ENCODE measurements at regions not wholly inside any gene's neighbourhood (a gene's known extent, or its start where the extent isn't known, plus 50 kb on each side); places are given as distances from the start of the nearest gene placed in this dataset.

DNA sequence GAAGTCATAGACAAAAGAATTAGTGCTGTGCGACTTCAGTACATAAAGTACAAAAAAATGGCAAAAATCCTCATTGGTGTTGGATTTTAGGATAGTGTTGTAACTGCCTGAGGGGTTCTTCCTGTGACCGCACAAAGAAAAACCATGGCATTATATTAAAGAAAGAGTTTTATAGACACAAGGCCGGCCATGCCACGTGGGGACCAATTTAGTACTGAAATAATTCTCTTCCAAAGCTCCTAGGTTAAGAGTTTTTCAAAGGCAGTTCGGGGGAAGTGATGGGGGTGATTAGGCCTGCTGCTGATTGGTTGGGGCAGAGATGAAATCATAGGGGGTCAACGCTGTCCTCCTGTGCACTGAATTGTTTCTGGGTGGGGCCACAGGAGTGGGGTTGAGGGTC, 150.9 kb upstream of the EEA1 start:
- Histone ChIP-seq H2AFZ (ENCODE audit: low read length) (no peak overlapping the region), H3K9me2 (replicated peaks; ENCODE audit: low read depth, low read length) (no peaks in the 10 kb centered on the region), H4K20me1 (ENCODE audit: insufficient read depth, low read length, poor library complexity, severe bottlenecking) (no peaks in the 10 kb centered on the region)

DNA sequence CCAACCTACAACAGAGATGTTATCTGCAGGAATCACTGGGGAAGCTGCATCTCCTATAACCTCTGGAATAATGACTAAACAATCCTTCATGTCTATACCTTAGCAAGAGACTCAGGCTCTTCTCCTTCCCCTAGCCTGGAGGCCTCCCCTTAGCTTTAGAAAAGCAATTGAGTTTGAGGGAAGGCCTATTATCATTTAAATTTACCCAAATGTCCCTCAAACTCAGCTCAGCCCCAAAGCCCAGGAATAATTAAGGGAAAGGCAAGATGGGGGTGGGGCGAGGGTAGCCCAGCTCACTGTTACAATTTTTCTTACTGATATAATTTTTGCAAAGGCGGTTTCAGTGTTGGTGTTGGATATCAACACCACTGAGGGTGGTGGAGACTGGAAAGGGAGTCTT, 151.4 kb upstream of the EEA1 start:
- Histone ChIP-seq H3K27me3 (ENCODE audit: insufficient read depth, low read length, poor library complexity, severe bottlenecking) (no peaks in the 10 kb centered on the region), H3K79me2 (ENCODE audit: insufficient read depth, low read length) (no peaks in the 10 kb centered on the region), H3K9ac (ENCODE audit: low read depth, low read length, poor library complexity, severe bottlenecking) (no peak overlapping the region), H3K9me3 (ENCODE audit: insufficient read depth, low read depth, low read length) (no peaks in the 10 kb centered on the region), H3F3A (ENCODE audit: low read depth) (no peaks in the 10 kb centered on the region), H4K20me1 (ENCODE audit: insufficient read depth, low read length, poor library complexity, severe bottlenecking) (no peaks in the 10 kb centered on the region), H3K9me2 (replicated peaks; ENCODE audit: low read depth, low read length) (no peaks in the 10 kb centered on the region), H2AFZ (ENCODE audit: low read length) (no peak overlapping the region), H3K4me3 (ENCODE audit: low read length, poor library complexity, severe bottlenecking) (no peak overlapping the region), H3K4me2 (ENCODE audit: low read depth, low read length, poor library complexity, severe bottlenecking) (no peak overlapping the region), H3K36me3 (ENCODE audit: insufficient read depth, low read length) (no peaks in the 10 kb centered on the region), H3K4me1 (ENCODE audit: insufficient read depth, low read length, poor library complexity, severe bottlenecking) (no peaks in the 10 kb centered on the region)
- TF ChIP-seq, protein P1, sequence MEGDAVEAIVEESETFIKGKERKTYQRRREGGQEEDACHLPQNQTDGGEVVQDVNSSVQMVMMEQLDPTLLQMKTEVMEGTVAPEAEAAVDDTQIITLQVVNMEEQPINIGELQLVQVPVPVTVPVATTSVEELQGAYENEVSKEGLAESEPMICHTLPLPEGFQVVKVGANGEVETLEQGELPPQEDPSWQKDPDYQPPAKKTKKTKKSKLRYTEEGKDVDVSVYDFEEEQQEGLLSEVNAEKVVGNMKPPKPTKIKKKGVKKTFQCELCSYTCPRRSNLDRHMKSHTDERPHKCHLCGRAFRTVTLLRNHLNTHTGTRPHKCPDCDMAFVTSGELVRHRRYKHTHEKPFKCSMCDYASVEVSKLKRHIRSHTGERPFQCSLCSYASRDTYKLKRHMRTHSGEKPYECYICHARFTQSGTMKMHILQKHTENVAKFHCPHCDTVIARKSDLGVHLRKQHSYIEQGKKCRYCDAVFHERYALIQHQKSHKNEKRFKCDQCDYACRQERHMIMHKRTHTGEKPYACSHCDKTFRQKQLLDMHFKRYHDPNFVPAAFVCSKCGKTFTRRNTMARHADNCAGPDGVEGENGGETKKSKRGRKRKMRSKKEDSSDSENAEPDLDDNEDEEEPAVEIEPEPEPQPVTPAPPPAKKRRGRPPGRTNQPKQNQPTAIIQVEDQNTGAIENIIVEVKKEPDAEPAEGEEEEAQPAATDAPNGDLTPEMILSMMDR (conservative IDR thresholded peaks at IDR 0.05; ENCODE audit: low read length) = no peak
- no peak for TF ChIP-seq EZH2phosphoT487 (IDR thresholded peaks at IDR 0.05; ENCODE audit: borderline replicate concordance)

More for the DNA sequence above, 150.9 kb upstream of the EEA1 start:
- Histone ChIP-seq H3K9ac (ENCODE audit: low read depth, low read length, poor library complexity, severe bottlenecking) (no peak overlapping the region), H3K4me3 (ENCODE audit: low read length, poor library complexity, severe bottlenecking) (no peak overlapping the region), H3K27me3 (ENCODE audit: insufficient read depth, low read length, poor library complexity, severe bottlenecking) (no peaks in the 10 kb centered on the region), H3K9me3 (ENCODE audit: insufficient read depth, low read depth, low read length) (no peaks in the 10 kb centered on the region), H3F3A (ENCODE audit: low read depth) (no peaks in the 10 kb centered on the region), H3K36me3 (ENCODE audit: insufficient read depth, low read length) (no peaks in the 10 kb centered on the region), H3K79me2 (ENCODE audit: insufficient read depth, low read length) (no peaks in the 10 kb centered on the region), H3K4me2 (ENCODE audit: low read depth, low read length, poor library complexity, severe bottlenecking) (no peak overlapping the region), H3K4me1 (ENCODE audit: insufficient read depth, low read length, poor library complexity, severe bottlenecking) (no peaks in the 10 kb centered on the region)
- no peak for TF ChIP-seq EZH2phosphoT487 (IDR thresholded peaks at IDR 0.05; ENCODE audit: borderline replicate concordance)
- TF ChIP-seq, protein P1 (conservative IDR thresholded peaks at IDR 0.05; ENCODE audit: low read length) = no peak

DNA sequence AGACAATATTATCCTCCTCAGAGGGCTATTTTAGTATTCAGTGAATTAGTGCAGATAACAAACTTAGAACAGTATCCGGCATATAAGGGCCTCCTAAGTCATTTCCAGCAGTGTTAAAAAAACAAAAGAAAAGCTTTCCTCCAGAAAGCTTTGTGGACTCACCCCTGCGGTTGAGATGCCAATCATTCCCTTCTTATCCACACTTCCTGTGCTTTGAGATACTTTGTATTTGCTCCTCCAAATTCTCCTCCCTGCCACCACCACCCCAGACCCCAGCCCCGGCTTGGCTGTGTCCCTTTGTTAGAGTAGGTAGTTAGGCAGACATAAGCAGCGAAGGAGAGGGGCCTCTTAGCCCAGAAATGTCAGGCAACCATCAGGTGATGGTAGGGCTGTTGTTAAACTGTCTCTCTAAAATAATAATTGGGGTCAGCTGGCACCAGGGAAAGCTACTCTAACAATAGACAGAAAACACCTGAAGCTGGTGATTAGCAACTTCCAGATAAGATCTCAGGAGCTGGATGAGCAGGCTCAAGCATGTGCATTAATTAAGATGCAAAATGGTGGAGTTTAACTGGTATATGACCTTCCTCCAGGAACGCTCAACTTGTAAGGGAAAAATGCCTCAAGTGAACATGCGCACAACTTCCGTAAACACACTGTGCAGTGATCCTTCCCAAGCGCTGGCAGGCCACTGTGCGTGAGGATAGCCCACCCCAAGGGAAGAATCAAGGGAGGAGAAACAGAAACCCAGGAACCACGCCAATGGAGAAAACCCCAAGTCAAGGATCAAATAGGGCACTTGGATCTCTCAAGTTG, 152.1 kb upstream of the EEA1 start:
- Histone ChIP-seq H4K20me1 (ENCODE audit: insufficient read depth, low read length, poor library complexity, severe bottlenecking) (no peaks in the 10 kb centered on the region), H3K79me2 (ENCODE audit: insufficient read depth, low read length) (no peaks in the 10 kb centered on the region), H3K36me3 (ENCODE audit: insufficient read depth, low read length) (no peaks in the 10 kb centered on the region), H3K4me3 (ENCODE audit: low read length, poor library complexity, severe bottlenecking) (no peak overlapping the region), H3K9me3 (ENCODE audit: insufficient read depth, low read depth, low read length) (no peaks in the 10 kb centered on the region), H2AFZ (ENCODE audit: low read length) (no peak overlapping the region), H3K9ac (ENCODE audit: low read depth, low read length, poor library complexity, severe bottlenecking) (no peak overlapping the region), H3K4me2 (ENCODE audit: low read depth, low read length, poor library complexity, severe bottlenecking) (no peak overlapping the region), H3F3A (ENCODE audit: low read depth) (no peaks in the 10 kb centered on the region), H3K27me3 (ENCODE audit: insufficient read depth, low read length, poor library complexity, severe bottlenecking) (no peaks in the 10 kb centered on the region), H3K4me1 (ENCODE audit: insufficient read depth, low read length, poor library complexity, severe bottlenecking) (no peaks in the 10 kb centered on the region), H3K9me2 (replicated peaks; ENCODE audit: low read depth, low read length) (no peaks in the 10 kb centered on the region)
- no peak for TF ChIP-seq EZH2phosphoT487 (IDR thresholded peaks at IDR 0.05; ENCODE audit: borderline replicate concordance)
- TF ChIP-seq, protein P1 (conservative IDR thresholded peaks at IDR 0.05; ENCODE audit: low read length) = no peak
